ENCODE measurements at regions not wholly inside any gene's neighbourhood (a gene's known extent, or its start where the extent isn't known, plus 50 kb on each side); places are given as distances from the start of the nearest gene placed in this dataset.
"Not testable (repeated sequence)": the region's sequence is repeated elsewhere in the genome, so short reads cannot be mapped to it uniquely, and the experiment has no call there.

DNA sequence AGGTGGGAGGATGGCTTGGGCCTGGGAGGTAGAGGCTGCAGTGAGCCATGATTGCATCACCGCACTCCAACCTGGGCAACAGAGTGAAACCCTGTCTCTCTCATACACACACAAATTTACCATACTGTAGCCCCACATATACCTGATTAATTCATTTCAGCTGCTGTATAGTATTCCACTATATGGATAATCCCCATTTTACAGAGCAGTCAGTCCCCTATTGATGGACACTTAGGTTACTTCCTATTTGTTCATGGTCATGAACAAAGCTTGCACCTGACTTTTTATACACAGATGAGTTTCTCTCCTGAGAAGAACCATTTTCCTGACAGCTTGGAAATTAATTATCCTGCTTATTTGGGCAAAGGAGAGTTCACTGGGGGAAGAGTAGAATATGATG, 59.2 kb downstream of the EMX2 start:
- no peak for DNase-seq

DNA sequence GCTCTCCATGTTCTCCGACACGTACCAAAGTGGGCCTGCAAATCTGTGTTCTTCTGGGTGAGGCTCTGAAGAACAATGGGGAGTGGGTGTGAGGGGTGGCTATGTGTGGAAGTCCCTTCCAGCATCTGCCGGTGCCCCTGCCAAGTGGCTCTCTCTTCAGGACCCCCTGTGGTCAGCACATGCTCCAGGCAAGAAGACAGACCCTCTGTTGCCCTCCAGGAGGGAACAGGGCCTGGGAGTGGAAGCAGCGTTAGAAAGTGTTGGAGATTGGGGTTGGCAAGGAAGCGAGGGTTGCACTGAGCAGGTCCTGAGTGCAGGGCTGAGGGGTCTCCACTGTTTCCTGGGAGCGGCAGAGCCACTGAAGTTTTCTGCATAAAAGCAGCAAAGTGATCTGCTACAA, 60.5 kb downstream of the EMX2 start:
- DNase-seq, result no peak

DNA sequence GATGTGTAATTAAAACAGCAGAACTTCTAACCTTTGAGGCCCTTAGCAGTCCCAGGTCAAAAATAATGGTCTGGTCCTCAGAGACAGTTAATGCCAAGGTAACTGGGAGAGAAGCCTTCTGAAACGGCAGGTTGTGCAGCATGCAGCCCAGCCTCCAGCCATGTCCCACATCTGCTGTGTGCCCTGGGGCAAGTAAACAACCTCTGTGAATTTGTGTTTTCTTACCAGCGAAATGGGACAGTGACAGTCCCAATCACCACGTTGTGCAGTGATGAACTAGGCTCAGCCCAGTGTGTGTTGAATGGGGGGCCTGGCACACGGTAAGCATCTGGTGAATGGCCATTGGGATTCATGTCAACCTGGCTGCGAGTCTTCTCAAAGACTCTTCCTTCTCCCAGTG, 61.2 kb downstream of the EMX2 start:
- no peak for DNase-seq

GRCh38 chr10:117609095-117609795, 66.7 kb downstream of the EMX2 start:
- peak in 3 of 14 donors; percentile 5 to 21 (median 15) for DNase-seq

DNA sequence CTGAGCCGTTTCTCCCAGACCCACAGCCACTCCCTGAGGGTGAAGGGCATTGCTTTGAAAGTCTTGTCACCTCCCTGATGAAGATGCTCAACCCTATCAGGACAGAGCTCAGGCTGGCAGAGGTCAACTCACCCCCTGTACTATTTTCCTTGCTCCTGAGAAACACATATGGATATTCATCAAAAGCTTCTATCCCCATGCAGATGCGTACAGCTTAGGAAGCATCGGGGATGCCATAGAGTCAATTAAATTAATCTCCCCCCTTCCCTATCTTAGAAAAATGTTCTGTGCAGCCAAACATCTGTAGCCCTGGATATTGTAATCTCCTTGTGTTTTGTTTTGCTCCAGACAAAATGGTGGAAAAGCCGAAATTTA, 67.2 kb downstream of the EMX2 start:
- DNase-seq, result no peak

- no peak for DNase-seq
Observed at GRCh38 chr10:117610321-117610720, 67.8 kb downstream of the EMX2 start.

- no peak for DNase-seq
Observed at GRCh38 chr10:117612113-117612512, 69.6 kb downstream of the EMX2 start.

DNA sequence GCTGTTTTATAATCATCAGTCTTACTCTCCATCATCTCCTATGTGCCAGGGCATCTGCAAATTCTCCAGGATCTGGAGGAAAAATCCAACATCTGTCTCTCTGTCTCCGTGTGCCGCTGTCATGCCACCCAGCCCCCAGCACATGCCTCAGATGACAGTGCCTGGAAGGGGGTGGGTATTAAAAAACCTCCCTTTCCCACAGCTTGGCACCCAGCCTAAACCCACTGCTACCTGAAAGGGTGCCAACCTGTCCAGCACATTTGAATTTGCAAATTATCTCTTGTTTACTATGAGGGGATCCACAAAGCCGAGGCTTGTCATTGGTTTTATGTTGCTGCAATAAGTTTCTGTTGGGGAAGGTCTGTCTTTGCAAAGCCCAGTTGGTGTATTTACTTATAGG, 73.1 kb downstream of the EMX2 start:
- DNase-seq, result no peak

DNA sequence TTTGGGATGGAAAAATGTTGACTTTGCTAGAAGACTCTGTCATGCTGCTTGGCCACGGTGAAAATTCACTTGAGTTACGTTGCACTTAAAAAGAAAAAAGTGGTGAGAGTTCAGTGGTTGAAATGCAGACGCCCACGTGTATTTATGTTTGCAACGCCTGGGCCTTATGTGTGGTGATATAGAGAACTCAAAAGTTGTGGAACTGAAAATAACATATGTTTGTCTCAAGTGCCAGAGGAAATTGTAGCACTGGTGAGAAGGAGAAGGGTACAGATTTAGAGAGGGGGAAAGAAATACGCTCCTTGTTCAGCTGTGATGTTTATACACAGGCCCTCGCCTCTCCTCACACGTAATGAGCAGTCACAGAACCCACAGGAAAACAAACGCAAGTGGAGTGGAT, 73.6 kb downstream of the EMX2 start:
- DNase-seq, result no peak

GRCh38 chr10:117617086-117617485, 74.5 kb downstream of the EMX2 start:
- DNase-seq, result no peak

DNA sequence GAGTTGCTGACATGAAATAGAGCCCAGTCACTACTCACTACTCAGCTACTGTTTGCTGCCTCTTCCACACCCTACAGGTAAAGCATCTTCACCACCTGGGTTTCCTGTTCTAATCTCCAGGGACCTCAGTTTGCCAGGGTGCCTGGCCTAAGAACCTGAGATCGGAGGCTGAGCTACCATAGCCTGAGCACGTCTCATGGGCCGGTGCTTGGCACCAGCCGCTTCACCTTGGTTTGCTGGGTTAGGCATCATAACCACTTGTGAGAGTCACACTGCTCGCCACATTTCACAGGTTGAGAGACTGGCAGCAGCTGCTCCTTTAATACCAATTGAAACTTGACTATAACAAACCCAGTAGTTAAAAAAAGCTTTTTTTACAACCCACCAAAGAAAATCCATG, 75.1 kb downstream of the EMX2 start:
- DNase-seq, result no peak

- no peak for DNase-seq
Observed at GRCh38 chr10:117619223-117619622, 76.7 kb downstream of the EMX2 start.

DNA sequence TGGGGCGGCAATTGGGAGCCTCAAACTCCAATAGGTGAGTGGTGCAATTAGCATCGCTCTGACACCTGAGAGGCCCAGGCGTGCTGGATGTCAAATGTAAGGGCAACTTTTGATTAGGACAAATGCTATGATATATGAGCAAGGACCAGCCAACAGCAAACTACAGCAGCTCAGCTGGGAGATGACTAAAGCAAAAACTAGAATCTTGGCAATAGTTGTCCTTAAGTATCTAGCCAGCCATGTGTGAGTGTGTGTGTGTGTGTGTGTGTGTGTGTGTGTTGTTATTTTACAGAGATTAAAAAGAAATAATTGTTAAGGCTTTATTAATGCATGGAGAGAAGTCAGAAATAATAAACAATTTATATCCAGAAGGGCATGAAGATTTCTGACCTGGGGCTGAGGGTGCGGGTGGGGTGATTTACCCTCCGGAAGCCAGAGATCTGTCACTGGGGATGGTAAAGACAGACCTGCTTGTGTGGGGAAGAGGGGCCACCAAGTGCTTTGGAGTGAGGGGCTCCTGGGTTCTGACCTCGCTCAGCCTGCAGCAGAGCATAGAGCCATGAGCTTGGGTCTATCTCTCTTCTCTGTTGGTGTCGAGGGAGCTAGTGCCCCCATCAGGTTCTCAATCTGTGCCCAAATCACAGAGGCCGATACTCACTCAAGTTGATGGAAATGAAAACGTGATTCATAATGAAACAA, 77.3 kb downstream of the EMX2 start:
- DNase-seq, result no peak

DNA sequence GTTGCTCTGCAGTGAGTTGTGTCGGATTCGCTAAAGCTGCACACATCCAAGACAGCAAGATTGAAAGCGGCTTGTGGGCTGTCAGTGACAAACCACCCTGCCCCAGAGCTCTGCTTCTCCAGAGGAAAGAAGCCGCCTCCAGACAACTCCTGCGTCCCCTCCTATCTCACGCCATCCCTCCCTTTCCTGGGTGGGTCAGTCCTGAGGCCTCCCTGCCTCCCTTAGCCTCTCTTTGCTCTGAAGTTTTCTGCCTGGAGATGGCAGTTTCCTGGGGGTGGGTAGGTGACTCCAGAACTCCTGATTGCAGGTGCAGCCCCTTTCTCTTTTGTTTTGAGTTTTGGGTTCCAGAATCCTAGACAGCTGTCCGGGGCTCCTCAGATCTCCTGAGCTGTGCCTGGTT, 78.7 kb downstream of the EMX2 start:
- DNase-seq, result no peak

GRCh38 chr10:117621795-117622420, 79.4 kb downstream of the EMX2 start:
- no peak for DNase-seq

GRCh38 chr10:117622471-117623184, 80.1 kb downstream of the EMX2 start:
- DNase-seq, result no peak

DNA sequence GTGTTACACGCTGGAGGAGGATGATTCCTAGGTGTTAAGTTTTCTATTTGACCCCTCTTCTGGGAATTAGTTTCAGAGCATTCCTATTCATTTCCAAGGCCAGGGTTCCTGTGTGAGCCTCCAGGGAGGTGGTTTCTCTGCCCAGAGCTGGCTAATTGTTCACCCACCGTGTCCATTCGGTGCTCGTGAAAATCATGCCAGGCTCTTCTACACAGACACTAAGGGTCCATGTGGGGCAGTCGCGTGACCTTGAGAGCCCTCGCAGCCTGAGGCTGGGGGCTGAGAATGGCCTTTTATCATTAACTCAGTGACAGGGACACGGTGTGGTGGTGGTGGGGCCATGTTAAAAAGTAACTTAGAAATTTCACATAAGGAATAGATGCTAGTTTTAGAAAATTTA, 83.7 kb downstream of the EMX2 start:
- no peak for DNase-seq

- DNase-seq, result no peak
Observed at GRCh38 chr10:117627561-117627960, 85.0 kb downstream of the EMX2 start.

DNA sequence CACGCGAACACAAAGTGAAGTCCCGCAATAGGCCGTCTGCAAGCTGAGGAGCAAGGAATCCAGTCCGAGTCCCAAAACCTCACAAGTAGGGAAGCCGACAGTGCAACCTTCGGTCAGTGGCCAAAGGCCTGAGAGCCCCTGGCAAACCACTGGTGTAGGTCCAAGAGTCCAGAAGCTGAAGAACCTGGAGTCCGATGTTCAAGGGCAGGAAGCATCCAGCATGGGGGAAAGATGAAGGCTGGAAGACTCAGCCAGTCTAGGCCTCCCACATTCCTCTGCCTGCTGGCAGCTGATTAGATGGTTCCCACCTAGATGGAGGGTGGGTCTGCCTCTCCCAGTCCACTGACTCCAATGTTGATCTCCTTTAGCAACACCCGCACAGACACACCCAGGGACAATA, 87.2 kb downstream of the EMX2 start:
- not testable (repeated sequence) for DNase-seq

GRCh38 chr10:117631276-117632145, 89.0 kb downstream of the EMX2 start:
- peak in 7 of 14 donors; percentile 10 to 89 (median 29) for DNase-seq

GRCh38 chr10:117632406-117632805, 89.9 kb downstream of the EMX2 start:
- DNase-seq, result no peak

GRCh38 chr10:117635826-117636225, 93.3 kb downstream of the EMX2 start:
- peak in 1 of 14 donors; percentile 81 for DNase-seq

All from C1 segment of cervical spinal cord (tissue), 14 donors.